ENCODE measurements at regions not wholly inside any gene's neighbourhood (a gene's known extent, or its start where the extent isn't known, plus 50 kb on each side); places are given as distances from the start of the nearest gene placed in this dataset.
"Not testable (repeated sequence)": the region's sequence is repeated elsewhere in the genome, so short reads cannot be mapped to it uniquely, and the experiment has no call there.

GRCh38 chr3:117047951-117048705 is 338.5 kb downstream of the TUSC7 start:
- no peak for DNase-seq (ENCODE audit: low read depth)
- TF ChIP-seq, protein P1, sequence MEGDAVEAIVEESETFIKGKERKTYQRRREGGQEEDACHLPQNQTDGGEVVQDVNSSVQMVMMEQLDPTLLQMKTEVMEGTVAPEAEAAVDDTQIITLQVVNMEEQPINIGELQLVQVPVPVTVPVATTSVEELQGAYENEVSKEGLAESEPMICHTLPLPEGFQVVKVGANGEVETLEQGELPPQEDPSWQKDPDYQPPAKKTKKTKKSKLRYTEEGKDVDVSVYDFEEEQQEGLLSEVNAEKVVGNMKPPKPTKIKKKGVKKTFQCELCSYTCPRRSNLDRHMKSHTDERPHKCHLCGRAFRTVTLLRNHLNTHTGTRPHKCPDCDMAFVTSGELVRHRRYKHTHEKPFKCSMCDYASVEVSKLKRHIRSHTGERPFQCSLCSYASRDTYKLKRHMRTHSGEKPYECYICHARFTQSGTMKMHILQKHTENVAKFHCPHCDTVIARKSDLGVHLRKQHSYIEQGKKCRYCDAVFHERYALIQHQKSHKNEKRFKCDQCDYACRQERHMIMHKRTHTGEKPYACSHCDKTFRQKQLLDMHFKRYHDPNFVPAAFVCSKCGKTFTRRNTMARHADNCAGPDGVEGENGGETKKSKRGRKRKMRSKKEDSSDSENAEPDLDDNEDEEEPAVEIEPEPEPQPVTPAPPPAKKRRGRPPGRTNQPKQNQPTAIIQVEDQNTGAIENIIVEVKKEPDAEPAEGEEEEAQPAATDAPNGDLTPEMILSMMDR (IDR thresholded peaks at IDR 0.05; ENCODE audit: low read depth, low read length, missing control alignments) = no peak
- no peak overlapping the region for H3K4me3 ChIP-seq (ENCODE audit: low read depth, low read length)

GRCh38 chr3:117052395-117052794 is 342.8 kb downstream of the TUSC7 start:
- no peak overlapping the region for H3K4me3 ChIP-seq (ENCODE audit: low read depth, low read length)
- no peak for DNase-seq (ENCODE audit: low read depth)
- TF ChIP-seq, protein P1 (IDR thresholded peaks at IDR 0.05; ENCODE audit: low read depth, low read length, missing control alignments) = no peak

- no peak overlapping the region for H3K4me3 ChIP-seq (ENCODE audit: low read depth, low read length)
- no peak for DNase-seq (ENCODE audit: low read depth)
- TF ChIP-seq, protein P1 (IDR thresholded peaks at IDR 0.05; ENCODE audit: low read depth, low read length, missing control alignments) = no peak
Observed at GRCh38 chr3:117054556-117054955, 345.0 kb downstream of the TUSC7 start.

- not testable (repeated sequence) for H3K4me3 ChIP-seq (ENCODE audit: low read depth, low read length); DNase-seq (ENCODE audit: low read depth)
Observed at GRCh38 chr3:117056946-117057345, 347.4 kb downstream of the TUSC7 start.

- no peak overlapping the region for H3K4me3 ChIP-seq (ENCODE audit: low read depth, low read length)
- TF ChIP-seq, protein P1 (IDR thresholded peaks at IDR 0.05; ENCODE audit: low read depth, low read length, missing control alignments) = peak; percentile 14
- no peak for DNase-seq (ENCODE audit: low read depth)
Observed at GRCh38 chr3:117059067-117059955, 349.7 kb downstream of the TUSC7 start.

- H3K4me3 ChIP-seq (ENCODE audit: low read depth, low read length) = no peak overlapping the region
- DNase-seq (ENCODE audit: low read depth) = no peak
- TF ChIP-seq, protein P1 (IDR thresholded peaks at IDR 0.05; ENCODE audit: low read depth, low read length, missing control alignments) = no peak
Observed at GRCh38 chr3:117059956-117060270, 350.3 kb downstream of the TUSC7 start.

DNA sequence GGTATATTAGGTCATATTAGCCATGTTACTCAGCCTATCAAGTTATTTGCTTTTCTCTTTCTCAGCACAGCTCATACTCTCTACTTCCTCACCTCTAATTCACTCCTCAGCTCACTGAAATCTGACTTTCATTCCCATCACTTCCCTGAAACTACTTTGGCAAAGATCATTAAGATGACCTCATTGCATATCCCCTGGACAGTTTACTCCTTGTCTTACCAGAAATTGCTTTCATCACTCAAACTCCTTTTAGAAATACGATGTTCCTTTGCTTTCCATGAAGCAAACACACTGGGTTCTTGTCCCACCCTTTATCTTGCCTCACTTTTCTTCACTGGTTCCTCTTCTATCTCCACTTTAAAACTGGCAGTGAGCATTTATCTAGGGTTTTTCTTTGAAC is 354.4 kb downstream of the TUSC7 start:
- no peak overlapping the region for H3K4me3 ChIP-seq (ENCODE audit: low read depth, low read length)
- TF ChIP-seq, protein P1 (IDR thresholded peaks at IDR 0.05; ENCODE audit: low read depth, low read length, missing control alignments) = no peak
- DNase-seq (ENCODE audit: low read depth) = no peak

Data from GM12864 (cell line).